Mammary epithelial cell (primary cell): ENCODE measurements at regions not wholly inside any gene's neighbourhood (a gene's known extent, or its start where the extent isn't known, plus 50 kb on each side); places are given as distances from the start of the nearest gene placed in this dataset.

Source experiments
- EZH2 ChIP-seq: IDR thresholded peaks from 2 replicates; pipeline ENCODE4 v1.6.1; 2012; ENCODE audit warnings: low read length, inconsistent platforms, borderline replicate concordance
- TF ChIP-seq, protein P1 (sequence below), 2 donors: IDR thresholded peaks in 1 of 2; conservative IDR thresholded peaks in 1 of 2; 2 replicates each; pipeline ENCODE4 v1.5.1; 2011 to 2012; ENCODE audit warnings: inconsistent platforms in 2 of 2, low read length in 2 of 2, mild to moderate bottlenecking in 2 of 2, control low read depth in 1 of 2, low read depth in 1 of 2; ENCODE audit not compliant: insufficient read depth in 1 of 2; ENCODE audit errors: extremely low read depth in 1 of 2

DNA sequence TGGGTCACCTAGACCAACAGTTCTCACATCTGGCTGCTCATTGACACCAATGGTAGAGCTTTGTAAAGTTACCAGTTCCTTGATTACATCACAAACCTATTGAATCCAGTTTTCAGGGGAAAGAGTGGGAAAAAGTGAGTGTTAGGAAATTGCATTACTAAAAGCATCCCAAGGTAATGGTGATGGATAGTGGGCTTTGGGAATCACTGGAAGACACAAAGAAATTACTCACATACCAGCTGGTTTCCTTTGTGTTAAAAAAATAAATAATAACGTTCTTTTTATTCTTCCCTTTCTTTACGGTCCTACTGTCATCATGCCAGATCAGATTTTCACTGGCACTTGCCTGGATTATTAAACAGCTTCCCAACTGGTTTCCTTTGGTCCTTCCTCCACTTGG, 370.7 kb downstream of the RFPL4B start:
- TF ChIP-seq, protein P1, sequence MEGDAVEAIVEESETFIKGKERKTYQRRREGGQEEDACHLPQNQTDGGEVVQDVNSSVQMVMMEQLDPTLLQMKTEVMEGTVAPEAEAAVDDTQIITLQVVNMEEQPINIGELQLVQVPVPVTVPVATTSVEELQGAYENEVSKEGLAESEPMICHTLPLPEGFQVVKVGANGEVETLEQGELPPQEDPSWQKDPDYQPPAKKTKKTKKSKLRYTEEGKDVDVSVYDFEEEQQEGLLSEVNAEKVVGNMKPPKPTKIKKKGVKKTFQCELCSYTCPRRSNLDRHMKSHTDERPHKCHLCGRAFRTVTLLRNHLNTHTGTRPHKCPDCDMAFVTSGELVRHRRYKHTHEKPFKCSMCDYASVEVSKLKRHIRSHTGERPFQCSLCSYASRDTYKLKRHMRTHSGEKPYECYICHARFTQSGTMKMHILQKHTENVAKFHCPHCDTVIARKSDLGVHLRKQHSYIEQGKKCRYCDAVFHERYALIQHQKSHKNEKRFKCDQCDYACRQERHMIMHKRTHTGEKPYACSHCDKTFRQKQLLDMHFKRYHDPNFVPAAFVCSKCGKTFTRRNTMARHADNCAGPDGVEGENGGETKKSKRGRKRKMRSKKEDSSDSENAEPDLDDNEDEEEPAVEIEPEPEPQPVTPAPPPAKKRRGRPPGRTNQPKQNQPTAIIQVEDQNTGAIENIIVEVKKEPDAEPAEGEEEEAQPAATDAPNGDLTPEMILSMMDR (conservative IDR thresholded peaks at IDR 0.05 in 1 of 2, IDR thresholded peaks at IDR 0.05 in 1 of 2; ENCODE audit: extremely low read depth in 1 of 2, insufficient read depth in 1 of 2, low read depth in 1 of 2, low read length in 2 of 2): no peak
- TF ChIP-seq EZH2: no peak
